H1 (cell line): ENCODE measurements at regions not wholly inside any gene's neighbourhood (a gene's known extent, or its start where the extent isn't known, plus 50 kb on each side); places are given as distances from the start of the nearest gene placed in this dataset.

Experiments
- CTCF ChIA-PET: fragments of 300-600 bp; sonication (Branson Sonifier 250); formaldehyde crosslinking; loops from one replicate; lab custom pipeline; 2021; ENCODE audit not compliant: partially characterized antibody; lab: Charles Lee
- POLR2A ChIA-PET: fragments of 300-600 bp; sonication (Branson Sonifier 250); formaldehyde crosslinking; loops from one replicate; lab custom pipeline; 2021; ENCODE audit warnings: inconsistent platforms; ENCODE audit not compliant: partially characterized antibody; lab: Charles Lee
- DNase-seq, 2 experiments: peaks; one replicate each; pipeline versions ENCODE4 v3.0.0 to v3.0.0-alpha.2; 2010 to 2022; ENCODE audit warnings: low spot score in 2 of 2, low read depth in 1 of 2, mixed read lengths in 1 of 2
- FAIRE-seq: peaks from 2 replicates; lab custom pipeline; 2011; peaks lifted over from hg19 to GRCh38; lab: Jason Lieb, UNC
- H2AFZ ChIP-seq: 2 replicates; pipeline ENCODE4 v1.8.1; 2012; ENCODE audit warnings: low read length, inconsistent platforms
- H2AK5ac ChIP-seq: 2 replicates; pipeline ENCODE4 v1.6.1; 2013; ENCODE audit warnings: low read depth, low read length
- H2BK120ac ChIP-seq: replicated peaks from 2 replicates; pipeline ENCODE3; 2013; ENCODE audit warnings: low read depth, low read length, inconsistent platforms
- H2BK12ac ChIP-seq: 2 replicates; pipeline ENCODE4 v1.6.1; 2013; ENCODE audit warnings: low read depth, low read length
- H2BK15ac ChIP-seq: 2 replicates; pipeline ENCODE4 v1.6.1; 2013; ENCODE audit warnings: low read length
- H2BK20ac ChIP-seq: 2 replicates; pipeline ENCODE4 v1.6.1; 2013; ENCODE audit warnings: low read length
- H2BK5ac ChIP-seq: 2 replicates; pipeline ENCODE4 v1.6.1; 2013; ENCODE audit warnings: low read depth, low read length
- H3K14ac ChIP-seq: 2 replicates; pipeline ENCODE4 v1.6.1; 2013; ENCODE audit warnings: inconsistent platforms; ENCODE audit not compliant: insufficient read length
- H3K18ac ChIP-seq: 2 replicates; pipeline ENCODE4 v1.6.1; 2013; ENCODE audit warnings: low read length; ENCODE audit errors: extremely low read depth
- H3K23ac ChIP-seq: 2 replicates; pipeline ENCODE4 v1.6.1; 2013; ENCODE audit warnings: inconsistent platforms; ENCODE audit not compliant: insufficient read length
- H3K23me2 ChIP-seq: 2 replicates; pipeline ENCODE4 v1.6.1; 2013; ENCODE audit warnings: low read depth, low read length
- H3K27ac ChIP-seq: 2 replicates; pipeline ENCODE4 v1.6.1; 2011; ENCODE audit warnings: low read depth, low read length, inconsistent platforms
- H3K27me3 ChIP-seq, 4 experiments: replicated peaks in 1 of 4; 1 replicate in 1 of 4; 2 replicates in 3 of 4; pipeline versions ENCODE4 v1.6.1 to v1.8.1; 2011 to 2013; ENCODE audit warnings: low read length in 3 of 4, mild to moderate bottlenecking in 3 of 4, inconsistent platforms in 2 of 4, mixed read lengths in 2 of 4, moderate library complexity in 1 of 4; ENCODE audit not compliant: control insufficient read depth in 3 of 4, insufficient read depth in 3 of 4; ENCODE audit errors: extremely low read depth in 1 of 4
- H3K36me3 ChIP-seq, 4 experiments: 2 replicates each; pipeline versions ENCODE4 v1.6.1 to v1.8.1; 2011 to 2013; ENCODE audit warnings: mild to moderate bottlenecking in 4 of 4, low read length in 3 of 4, moderate library complexity in 2 of 4, control low read depth in 1 of 4, inconsistent platforms in 1 of 4; ENCODE audit not compliant: insufficient read depth in 4 of 4, control insufficient read depth in 2 of 4
- H3K4ac ChIP-seq: replicated peaks from 2 replicates; pipeline ENCODE3; 2013; ENCODE audit warnings: low read length, low read depth, mixed read lengths, inconsistent platforms; ENCODE audit not compliant: insufficient read length
- H3K4me1 ChIP-seq, 4 experiments: replicated peaks in 1 of 4; 1 replicate in 1 of 4; 2 replicates in 3 of 4; pipeline versions ENCODE4 v1.6.1 to v1.8.1; 2011 to 2013; ENCODE audit warnings: low read length in 3 of 4, inconsistent platforms in 2 of 4, mixed read lengths in 1 of 4; ENCODE audit not compliant: insufficient read depth in 4 of 4, control insufficient read depth in 3 of 4
- H3K4me2 ChIP-seq, 2 experiments: 2 replicates each; pipeline versions ENCODE4 v1.6.1 to v1.8.1; 2011 to 2013; ENCODE audit warnings: low read depth in 2 of 2, low read length in 2 of 2, control low read depth in 1 of 2, inconsistent platforms in 1 of 2, mild to moderate bottlenecking in 1 of 2; ENCODE audit not compliant: insufficient read depth in 1 of 2
- H3K4me3 ChIP-seq, 4 experiments: fragments of 200-600, 300-600 bp in 1 of 4; sonication (generic), shearing (Covaris generic), sonication (Bioruptor Twin) in 1 of 4; 2 replicates each; pipeline versions ENCODE4 v1.5.1 to v1.8.1; 2011 to 2016; ENCODE audit warnings: low read length in 4 of 4, low read depth in 3 of 4, control low read depth in 2 of 4, inconsistent platforms in 2 of 4, mild to moderate bottlenecking in 2 of 4, mixed read lengths in 1 of 4, moderate library complexity in 1 of 4; ENCODE audit not compliant: insufficient read depth in 2 of 4; ENCODE audit errors: extremely low read depth in 1 of 4
- H3K56ac ChIP-seq: replicated peaks from 2 replicates; pipeline ENCODE3; 2013; ENCODE audit warnings: low read depth, mild to moderate bottlenecking, mixed read lengths, low read length, inconsistent platforms; ENCODE audit not compliant: insufficient read length
- H3K79me1 ChIP-seq: 2 replicates; pipeline ENCODE4 v1.6.1; 2013; ENCODE audit warnings: low read depth, low read length, control low read depth
- H3K79me2 ChIP-seq, 2 experiments: 2 replicates each; pipeline versions ENCODE4 v1.6.1 to v1.8.1; 2012 to 2013; ENCODE audit warnings: low read length in 2 of 2, mild to moderate bottlenecking in 2 of 2, inconsistent platforms in 1 of 2; ENCODE audit not compliant: insufficient read depth in 2 of 2, control insufficient read depth in 1 of 2
- H3K9ac ChIP-seq, 4 experiments: replicated peaks in 1 of 4; 1 replicate in 1 of 4; 2 replicates in 3 of 4; pipeline versions ENCODE4 v1.6.1 to v1.8.1; 2011 to 2013; ENCODE audit warnings: low read depth in 3 of 4, low read length in 3 of 4, control low read depth in 2 of 4, mild to moderate bottlenecking in 2 of 4, moderate library complexity in 2 of 4, inconsistent platforms in 1 of 4; ENCODE audit errors: extremely low read depth in 1 of 4
- H3K9me3 ChIP-seq, 2 experiments: 2 replicates each; pipeline versions ENCODE4 v1.6.1 to v1.8.1; 2012 to 2013; ENCODE audit warnings: mild to moderate bottlenecking in 2 of 2, moderate library complexity in 2 of 2, control low read depth in 1 of 2, inconsistent platforms in 1 of 2, low read depth in 1 of 2, low read length in 1 of 2, mixed read lengths in 1 of 2; ENCODE audit not compliant: insufficient read depth in 2 of 2
- H4K20me1 ChIP-seq, 2 experiments: replicated peaks in 1 of 2; 2 replicates each; pipeline versions ENCODE3 to v1.8.1; 2011 to 2013; ENCODE audit warnings: inconsistent platforms in 2 of 2, low read length in 2 of 2, mild to moderate bottlenecking in 1 of 2; ENCODE audit not compliant: insufficient read depth in 2 of 2, control insufficient read depth in 1 of 2
- H4K5ac ChIP-seq: 2 replicates; pipeline ENCODE4 v1.6.1; 2013; ENCODE audit warnings: low read length, low read depth, mixed read lengths, inconsistent platforms; ENCODE audit not compliant: insufficient read length
- H4K8ac ChIP-seq: 2 replicates; pipeline ENCODE4 v1.8.0; 2013; ENCODE audit warnings: mild to moderate bottlenecking, moderate library complexity, low read length, inconsistent platforms; ENCODE audit not compliant: insufficient read depth; ENCODE audit errors: extremely low read depth
- H4K91ac ChIP-seq: replicated peaks from 2 replicates; pipeline ENCODE3; 2013; ENCODE audit warnings: low read length, mixed read lengths, inconsistent platforms; ENCODE audit not compliant: insufficient read length
- BACH1 ChIP-seq: IDR thresholded peaks from 2 replicates; pipeline ENCODE4 v1.6.1; 2012; ENCODE audit warnings: low read length, improper control_type of control experiment
- CBX8 ChIP-seq: fragments of 300-800, 300-1000 bp; sonication (generic); IDR thresholded peaks from 2 replicates; pipeline ENCODE4 v1.7.1; 2016; ENCODE audit warnings: low read depth, low read length, borderline replicate concordance
- CEBPB ChIP-seq: IDR thresholded peaks from 2 replicates; pipeline ENCODE4 v1.6.1; 2012; ENCODE audit warnings: low read depth, low read length
- CHD2 ChIP-seq: IDR thresholded peaks from 2 replicates; pipeline ENCODE4 v1.6.1; 2012; ENCODE audit warnings: low read length, improper control_type of control experiment
- GABPA ChIP-seq: IDR thresholded peaks from 2 replicates; pipeline ENCODE4 v1.6.1; 2011; ENCODE audit warnings: mild to moderate bottlenecking, low read length, moderate library complexity, borderline replicate concordance; ENCODE audit not compliant: insufficient read depth
- JUND ChIP-seq: IDR thresholded peaks from 2 replicates; pipeline ENCODE4 v1.6.1; 2011; ENCODE audit warnings: mild to moderate bottlenecking, improper control_type of control experiment, low read length
- MAFK ChIP-seq: IDR thresholded peaks from 2 replicates; pipeline ENCODE4 v1.6.1; 2012; ENCODE audit warnings: low read depth, mild to moderate bottlenecking, improper control_type of control experiment, low read length
- NRF1 ChIP-seq: IDR thresholded peaks from 2 replicates; pipeline ENCODE4 v1.6.1; 2011; ENCODE audit warnings: mild to moderate bottlenecking, low read depth, low read length, improper control_type of control experiment
- POLR2A ChIP-seq, 2 experiments: IDR thresholded peaks; 1 replicate in 1 of 2; 2 replicates in 1 of 2; pipeline ENCODE4 v1.6.1; 2011; ENCODE audit warnings: low read depth in 2 of 2, low read length in 2 of 2, mild to moderate bottlenecking in 2 of 2; ENCODE audit errors: control extremely low read depth in 1 of 2
- RXRA ChIP-seq: IDR thresholded peaks from 2 replicates; pipeline ENCODE4 v1.6.1; 2011; ENCODE audit warnings: low read depth, mild to moderate bottlenecking, low read length, moderate library complexity; ENCODE audit not compliant: insufficient read depth
- SIX5 ChIP-seq: IDR thresholded peaks from 2 replicates; pipeline ENCODE4 v1.6.1; 2011; ENCODE audit warnings: mild to moderate bottlenecking, low read depth, low read length
- SP1 ChIP-seq: IDR thresholded peaks from 2 replicates; pipeline ENCODE4 v1.6.1; 2011; ENCODE audit warnings: low read depth, low read length
- TAF7 ChIP-seq: optimal IDR thresholded peaks from 2 replicates; pipeline ENCODE3; 2011; ENCODE audit warnings: low read depth, mild to moderate bottlenecking, inconsistent platforms, low read length, moderate library complexity, borderline replicate concordance
- TEAD4 ChIP-seq: IDR thresholded peaks from 2 replicates; pipeline ENCODE4 v1.6.1; 2012; ENCODE audit warnings: low read depth, low read length, inconsistent platforms, mixed read lengths
- ZNF274 ChIP-seq: IDR thresholded peaks from 2 replicates; pipeline ENCODE4 v1.7.0; 2012; ENCODE audit warnings: low read length, borderline replicate concordance; ENCODE audit errors: extremely low read depth
- WGBS, 2 experiments: shearing (Covaris generic) in 1 of 2; methylation state at CpG; one replicate each; pipeline versions ENCODE4 v1.1.6 to v1.1.7; 2013 to 2015; ENCODE audit warnings: low lambda C conversion rate in 2 of 2, mixed read lengths in 2 of 2, inconsistent platforms in 1 of 2, low coverage in 1 of 2, missing lambda C conversion rate in 1 of 2; ENCODE audit not compliant: insufficient replicate concordance in 2 of 2, insufficient coverage in 1 of 2, insufficient read length in 1 of 2; ENCODE audit errors: extremely low coverage in 1 of 2, missing lambda C conversion rate in 1 of 2; 5-methylcytosine and 5-hydroxymethylcytosine counted together

GRCh38 chrY:12423416-12424252, 277.4 kb upstream of the USP9Y start:
- Histone ChIP-seq H3K4me3 (no peak overlapping the region), H4K8ac (no peak overlapping the region), H2BK20ac (no peak overlapping the region), H2AFZ (no peak overlapping the region), H2BK5ac (no peak overlapping the region), H3K9me3 (peaks cover 0 to 15% of the 10 kb centered on the region in 2 experiments; a peak in 2 of 4 replicates), H3K36me3 (no peaks in the 10 kb centered on the region), H2BK120ac (no peak overlapping the region), H2BK15ac (no peak overlapping the region), H3K27me3 (no peaks in the 10 kb centered on the region; a peak in 2 of 7 replicates), H3K14ac (no peak overlapping the region), H3K27ac (no peak overlapping the region), H3K23me2 (no peaks in the 10 kb centered on the region), H3K23ac (no peak overlapping the region), H3K4me1 (no peaks in the 10 kb centered on the region; a peak in 1 of 7 replicates), H3K4me2 (no peak overlapping the region), H3K9ac (no peak overlapping the region), H4K20me1 (no peaks in the 10 kb centered on the region), H4K91ac (no peak overlapping the region), H4K5ac (no peak overlapping the region), H2AK5ac (no peak overlapping the region), H2BK12ac (no peak overlapping the region), H3K79me1 (no peaks in the 10 kb centered on the region), H3K4ac (no peak overlapping the region), H3K18ac (no peak overlapping the region), H3K79me2 (no peaks in the 10 kb centered on the region), H3K56ac (no peak overlapping the region)
- no peak for DNase-seq
- TF ChIP-seq ZNF274 (no peak), POLR2A (IDR thresholded peaks at IDR 0.05; ENCODE audit: control extremely low read depth in 1 of 2, low read depth in 2 of 2, low read length in 2 of 2) (no peak), GABPA (no peak), BACH1 (no peak), CHD2 (no peak), MAFK (no peak), RXRA (no peak), SIX5 (no peak), TAF7 (no peak), NRF1 (no peak), TEAD4 (no peak), SP1 (no peak), CEBPB (no peak), JUND (no peak), CBX8 (no peak)
- POLR2A ChIA-PET = no interaction called here
- FAIRE-seq = no peak
- WGBS, 2 experiments = 76% methylated on average over 5 of the region's 6 CpGs; no CpG with 5 or more reads in 1 of the 2 experiments
- CTCF ChIA-PET = no interaction called here
